Left lung (tissue), 4 donors: ENCODE measurements at regions not wholly inside any gene's neighbourhood (a gene's known extent, or its start where the extent isn't known, plus 50 kb on each side); places are given as distances from the start of the nearest gene placed in this dataset.
"Not testable (repeated sequence)": the region's sequence is repeated elsewhere in the genome, so short reads cannot be mapped to it uniquely, and the experiment has no call there.

Experiments
- ATAC-seq: fragments of 200-7000 bp; cut with Tn5 transposase; one replicate; pipeline ENCODE4 v1.9.1; 2020; ENCODE audit warnings: moderate library complexity
- DNase-seq, 4 donors: peaks; one replicate each; pipeline ENCODE4 v3.0.0-alpha.2; 2013 to 2020
- H3K27ac ChIP-seq, 2 donors: fragments of 200-600 bp; sonication (generic) in 1 of 2; one replicate each; pipeline versions ENCODE4 v1.5.0 to v1.8.0; 2020 to 2021
- H3K27me3 ChIP-seq, 2 donors: fragments of 200-600 bp; sonication (generic) in 1 of 2; one replicate each; pipeline versions ENCODE4 v1.5.0 to v1.8.0; 2020 to 2021
- H3K36me3 ChIP-seq, 2 donors: fragments of 200-600 bp; sonication (generic) in 1 of 2; one replicate each; pipeline versions ENCODE4 v1.5.0 to v1.8.0; 2020 to 2021
- H3K4me1 ChIP-seq, 2 donors: fragments of 200-600 bp; one replicate each; pipeline ENCODE4 v1.8.0; 2021
- H3K4me3 ChIP-seq, 2 donors: fragments of 200-600 bp; sonication (generic) in 1 of 2; one replicate each; pipeline versions ENCODE4 v1.5.0 to v1.8.0; 2020 to 2021; ENCODE audit warnings: mild to moderate bottlenecking in 1 of 2
- H3K9me3 ChIP-seq, 2 donors: fragments of 200-600 bp; sonication (generic) in 1 of 2; one replicate each; pipeline versions ENCODE4 v1.5.0 to v1.8.0; 2020 to 2021
- intact Hi-C, 2 donors: fragments of 100-400 bp; cut with DNase I; formaldehyde crosslinking; loops; one replicate each; pipeline versions ENCODE4 v1.11.2 to v1.14.2; 2022
- TF ChIP-seq, protein P1 (sequence below), 2 donors: fragments of 200-600 bp; sonication (generic) in 1 of 2; IDR thresholded peaks; one replicate each; pipeline versions ENCODE4 v1.5.0 to v1.8.0; 2021; ENCODE audit warnings: antibody characterized with exemption in 2 of 2
- donor health status: DM: no; HTN: yes; CAD: no.
- donor health status: DM: no; HTN: no; CAD: no.

DNA sequence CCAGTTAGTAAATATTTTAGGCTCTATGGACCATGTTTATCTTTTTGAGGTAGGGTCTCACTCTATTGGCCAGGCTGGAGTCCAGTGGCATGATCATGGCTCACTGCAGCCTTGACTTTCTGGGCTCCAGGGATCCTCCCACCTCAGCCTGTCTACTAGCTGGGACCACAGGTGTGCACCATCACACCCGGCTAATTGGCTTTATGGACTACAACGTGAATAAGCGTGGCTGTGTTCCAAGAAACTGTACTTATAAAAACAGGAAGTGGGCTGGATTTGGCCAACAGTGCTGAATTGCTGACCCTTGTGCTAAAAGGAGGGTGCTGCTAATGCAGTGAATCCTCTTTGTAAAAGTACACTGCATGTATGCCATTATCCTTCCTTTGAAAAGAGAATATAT lies 111.7 kb upstream of the CDK13 start:
- ATAC-seq = no peak
- H3K36me3 ChIP-seq = no peaks in the 10 kb centered on the region

DNA sequence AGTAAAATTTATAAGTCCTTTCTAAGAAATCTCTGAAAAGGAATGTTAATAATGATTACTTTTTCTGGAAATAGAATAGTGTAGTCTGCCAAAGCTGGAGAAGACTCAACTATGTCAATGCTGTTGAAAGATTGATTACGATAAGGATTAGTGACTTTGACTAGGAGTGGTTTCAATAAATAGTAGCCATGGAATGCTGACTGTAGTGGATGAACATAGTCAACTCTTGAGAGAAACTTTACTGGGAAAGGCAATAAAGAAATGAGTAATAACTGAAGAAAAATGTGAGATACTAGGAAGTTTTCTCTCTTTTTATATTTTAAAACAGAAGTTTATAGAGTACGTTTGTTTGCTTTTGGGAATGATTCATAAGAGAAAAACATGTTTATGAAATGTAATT lies 105.0 kb upstream of the CDK13 start:
- no peak overlapping the region for H3K4me3 ChIP-seq
- ATAC-seq (no peak), DNase-seq (no peak)
- no peaks in the 10 kb centered on the region for H3K9me3 ChIP-seq
- H3K27me3 ChIP-seq = peaks cover 0 to 14% of the 10 kb centered on the region in 2 donors
- no peaks in the 10 kb centered on the region for H3K4me1 ChIP-seq
- TF ChIP-seq, protein P1, sequence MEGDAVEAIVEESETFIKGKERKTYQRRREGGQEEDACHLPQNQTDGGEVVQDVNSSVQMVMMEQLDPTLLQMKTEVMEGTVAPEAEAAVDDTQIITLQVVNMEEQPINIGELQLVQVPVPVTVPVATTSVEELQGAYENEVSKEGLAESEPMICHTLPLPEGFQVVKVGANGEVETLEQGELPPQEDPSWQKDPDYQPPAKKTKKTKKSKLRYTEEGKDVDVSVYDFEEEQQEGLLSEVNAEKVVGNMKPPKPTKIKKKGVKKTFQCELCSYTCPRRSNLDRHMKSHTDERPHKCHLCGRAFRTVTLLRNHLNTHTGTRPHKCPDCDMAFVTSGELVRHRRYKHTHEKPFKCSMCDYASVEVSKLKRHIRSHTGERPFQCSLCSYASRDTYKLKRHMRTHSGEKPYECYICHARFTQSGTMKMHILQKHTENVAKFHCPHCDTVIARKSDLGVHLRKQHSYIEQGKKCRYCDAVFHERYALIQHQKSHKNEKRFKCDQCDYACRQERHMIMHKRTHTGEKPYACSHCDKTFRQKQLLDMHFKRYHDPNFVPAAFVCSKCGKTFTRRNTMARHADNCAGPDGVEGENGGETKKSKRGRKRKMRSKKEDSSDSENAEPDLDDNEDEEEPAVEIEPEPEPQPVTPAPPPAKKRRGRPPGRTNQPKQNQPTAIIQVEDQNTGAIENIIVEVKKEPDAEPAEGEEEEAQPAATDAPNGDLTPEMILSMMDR (IDR thresholded peaks at IDR 0.05) = no peak
- H3K36me3 ChIP-seq = no peaks in the 10 kb centered on the region
- no peak overlapping the region for H3K27ac ChIP-seq
- intact Hi-C loops = no loop called here

More for the DNA sequence above, 111.7 kb upstream of the CDK13 start:
- TF ChIP-seq, protein P1 (IDR thresholded peaks at IDR 0.05) = no peak
- Histone ChIP-seq H3K9me3 (no peaks in the 10 kb centered on the region), H3K27me3 (peaks cover 4 to 48% of the 10 kb centered on the region in 2 donors), H3K4me3 (no peak overlapping the region), H3K27ac (no peak overlapping the region), H3K4me1 (peaks cover 0 to 6% of the 10 kb centered on the region in 2 donors)
- intact Hi-C loops = no loop called here
- peak in 2 of 4 donors; percentile 36 to 65 for DNase-seq

DNA sequence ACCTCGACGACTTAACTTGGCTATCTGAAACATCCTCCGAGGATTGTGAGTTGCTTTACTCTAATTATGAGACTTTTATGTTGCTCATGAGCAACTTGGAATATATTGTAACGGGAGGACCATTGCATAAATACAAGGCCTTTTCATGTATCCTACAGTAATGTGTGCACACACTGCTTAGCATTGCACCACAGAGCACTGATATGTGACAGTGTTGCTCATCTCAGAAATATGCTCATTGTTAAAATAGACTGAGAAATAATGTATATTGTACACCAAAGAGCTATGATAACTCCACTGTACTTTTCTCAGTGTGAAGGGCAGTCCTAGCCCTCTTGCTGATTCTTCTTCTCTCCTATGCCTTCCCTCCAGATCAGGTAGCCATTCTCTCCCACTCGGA lies 102.8 kb upstream of the CDK13 start:
- ATAC-seq = no peak

DNA sequence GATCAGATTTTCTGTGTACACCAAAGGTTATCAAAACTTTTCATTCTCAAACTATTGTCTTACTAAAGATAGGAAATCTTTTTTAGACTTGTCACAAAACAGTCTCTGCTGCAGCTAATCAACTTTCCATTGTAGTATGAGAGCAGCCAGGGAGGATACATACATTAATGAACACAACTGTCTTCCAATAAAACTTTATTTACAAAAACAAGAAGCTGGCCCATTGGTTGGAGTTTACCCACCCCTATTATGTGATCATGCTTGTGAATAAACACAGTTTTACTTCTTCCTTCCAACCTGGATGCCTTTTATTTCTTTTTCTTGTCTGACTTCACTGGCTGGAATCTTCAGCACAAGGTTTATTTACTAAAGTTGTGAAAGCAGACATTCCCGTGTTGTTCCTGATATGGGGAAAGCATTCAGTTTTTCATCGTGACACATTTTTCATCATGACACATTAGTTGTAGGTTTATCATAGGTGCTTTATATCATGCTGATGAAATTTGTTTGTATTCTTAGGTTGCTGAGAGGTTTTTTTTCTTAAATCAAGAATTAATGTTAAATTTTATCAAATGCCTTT lies 98.5 kb upstream of the CDK13 start:
- ATAC-seq (no peak), DNase-seq (no peak)
- Histone ChIP-seq H3K27ac (no peak overlapping the region), H3K27me3 (peaks cover 6 to 18% of the 10 kb centered on the region in 2 donors), H3K4me1 (no peaks in the 10 kb centered on the region), H3K4me3 (no peak overlapping the region), H3K9me3 (no peaks in the 10 kb centered on the region), H3K36me3 (no peaks in the 10 kb centered on the region)
- intact Hi-C loops = no loop called here
- TF ChIP-seq, protein P1 (IDR thresholded peaks at IDR 0.05) = no peak

More for the DNA sequence above, 102.8 kb upstream of the CDK13 start:
- TF ChIP-seq, protein P1 (IDR thresholded peaks at IDR 0.05) = no peak
- Histone ChIP-seq H3K27ac (no peak overlapping the region), H3K4me1 (no peaks in the 10 kb centered on the region), H3K36me3 (no peaks in the 10 kb centered on the region), H3K9me3 (no peaks in the 10 kb centered on the region), H3K4me3 (no peak overlapping the region), H3K27me3 (no peaks in the 10 kb centered on the region)
- intact Hi-C loops = no loop called here
- DNase-seq = no peak

DNA sequence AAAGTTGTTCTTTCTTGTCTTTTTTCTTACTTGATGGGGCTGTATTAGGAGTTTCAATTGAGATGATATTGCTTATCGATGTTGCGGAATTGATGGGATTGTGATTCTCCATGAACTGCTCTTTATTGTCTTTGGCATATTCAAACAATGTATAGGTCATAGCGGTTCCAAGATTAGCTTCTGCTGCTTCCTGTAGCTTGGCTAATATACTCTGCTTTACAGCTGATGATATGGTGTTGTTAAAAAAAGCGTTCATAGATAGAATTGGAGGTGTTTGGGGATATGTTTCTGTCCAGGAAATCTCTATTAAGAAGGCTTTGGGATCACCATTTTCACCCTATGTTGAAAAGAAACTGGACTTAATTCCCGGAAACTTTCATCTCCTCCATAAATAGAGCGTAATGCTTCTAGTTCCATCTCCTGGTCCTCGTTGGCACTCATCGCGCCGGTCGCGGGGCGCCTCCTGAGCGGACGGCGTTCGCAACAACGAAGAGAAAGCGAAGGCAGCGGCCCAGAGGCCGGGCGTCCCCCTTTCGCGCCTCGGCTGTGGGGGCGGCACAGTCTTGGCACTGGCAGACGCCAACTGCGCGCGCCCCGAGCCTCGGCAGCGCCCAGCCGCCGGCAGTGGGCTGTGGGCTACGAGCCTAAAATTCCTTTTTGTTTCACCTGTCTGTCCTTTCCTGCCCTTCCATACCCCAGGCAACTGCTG lies 95.3 kb upstream of the CDK13 start:
- DNase-seq, intact Hi-C loops, H3K9me3 ChIP-seq, H3K4me1 ChIP-seq, H3K27ac ChIP-seq, H3K36me3 ChIP-seq: not testable (repeated sequence)
- peaks cover 6 to 18% of the 10 kb centered on the region in 2 donors for H3K27me3 ChIP-seq
- ATAC-seq = peak; percentile 65
- peak overlapping the region; percentile 15 to 17 for H3K4me3 ChIP-seq
